SK-N-SH treated with all-trans-retinoic acid at 6 μM for 48 hours (cell line): ENCODE measurements at regions not wholly inside any gene's neighbourhood (a gene's known extent, or its start where the extent isn't known, plus 50 kb on each side); places are given as distances from the start of the nearest gene placed in this dataset.

ENCODE experiments used
- ATAC-seq: fragments of 200-7000 bp; cut with Tn5 transposase; 3 replicates; pipeline ENCODE4 v1.9.1; 2020; ENCODE audit warnings: mild to moderate bottlenecking, moderate library complexity
- ARNTL ChIP-seq: fragments of 450-650 bp; formaldehyde crosslinking; IDR thresholded peaks from 2 replicates; pipeline ENCODE4 v1.5.0; 2020; ENCODE audit warnings: low read depth, mild to moderate bottlenecking, moderate library complexity, borderline replicate concordance
- BACH2 ChIP-seq: fragments of 250-450 bp; sonication (Bioruptor Pico); IDR thresholded peaks from 2 replicates; pipeline ENCODE4 v1.9.0; 2021; ENCODE audit warnings: mild to moderate bottlenecking, borderline replicate concordance
- CSDC2 ChIP-seq: fragments of 250-450 bp; sonication (Bioruptor Pico); IDR thresholded peaks from 2 replicates; pipeline ENCODE4 v1.5.0; 2020; ENCODE audit warnings: mild to moderate bottlenecking, moderate library complexity
- GLIS3 ChIP-seq: fragments of 250-450 bp; sonication (Bioruptor Pico); IDR thresholded peaks from 2 replicates; pipeline ENCODE4 v1.5.0; 2020; ENCODE audit warnings: mild to moderate bottlenecking, moderate library complexity
- ISL1 ChIP-seq: fragments of 250-450 bp; sonication (Bioruptor Pico); IDR thresholded peaks from 2 replicates; pipeline ENCODE4 v2.1.2; 2022; ENCODE audit warnings: mild to moderate bottlenecking, moderate library complexity
- OSR1 ChIP-seq: fragments of 250-450 bp; sonication (Bioruptor Pico); IDR thresholded peaks from 2 replicates; pipeline ENCODE4 v1.8.0; 2022; ENCODE audit warnings: moderate library complexity, mild to moderate bottlenecking, inconsistent platforms
- PPARA ChIP-seq: fragments of 250-450 bp; sonication (Bioruptor Pico); IDR thresholded peaks from 2 replicates; pipeline ENCODE4 v1.5.0; 2020; ENCODE audit warnings: mild to moderate bottlenecking, borderline replicate concordance
- TOX ChIP-seq: fragments of 250-450 bp; sonication (Bioruptor Pico); IDR thresholded peaks from 2 replicates; pipeline ENCODE4 v1.8.0; 2021; ENCODE audit warnings: mild to moderate bottlenecking, moderate library complexity, borderline replicate concordance
- ZC3H10 ChIP-seq: fragments of 250-450 bp; sonication (Bioruptor Pico); IDR thresholded peaks from 2 replicates; pipeline ENCODE4 v1.5.1; 2021; ENCODE audit warnings: mild to moderate bottlenecking, moderate library complexity
- ZFP3 ChIP-seq: fragments of 250-450 bp; sonication (Bioruptor Pico); IDR thresholded peaks from 2 replicates; pipeline ENCODE4 v1.5.0; 2020; ENCODE audit warnings: mild to moderate bottlenecking, moderate library complexity
- ZNF565 ChIP-seq: fragments of 450-650 bp; formaldehyde crosslinking; conservative IDR thresholded peaks from 2 replicates; pipeline ENCODE4 v1.5.0; 2020; ENCODE audit warnings: low read depth, mild to moderate bottlenecking, moderate library complexity
- ZNF70 ChIP-seq: fragments of 450-650 bp; formaldehyde crosslinking; IDR thresholded peaks from 2 replicates; pipeline ENCODE4 v1.5.0; 2020; ENCODE audit warnings: mild to moderate bottlenecking, moderate library complexity
- ZNF8 ChIP-seq: fragments of 450-650 bp; formaldehyde crosslinking; IDR thresholded peaks from 2 replicates; pipeline ENCODE4 v1.5.0; 2020; ENCODE audit warnings: mild to moderate bottlenecking, moderate library complexity
- TF ChIP-seq, protein P1 (sequence below): fragments of 250-450 bp; sonication (Bioruptor Pico); IDR thresholded peaks from 2 replicates; pipeline ENCODE4 v1.5.1; 2020; ENCODE audit warnings: low read depth, mild to moderate bottlenecking, moderate library complexity
- TF ChIP-seq, protein P2 (sequence below): fragments of 250-450 bp; sonication (Bioruptor Pico); IDR thresholded peaks from 2 replicates; pipeline ENCODE4 v1.8.0; 2021; ENCODE audit warnings: low read depth, mild to moderate bottlenecking, moderate library complexity, borderline replicate concordance
- TF ChIP-seq, protein P3 (sequence below): fragments of 250-450 bp; sonication (Bioruptor Pico); IDR thresholded peaks from 2 replicates; pipeline ENCODE4 v1.5.0; 2020; ENCODE audit warnings: mild to moderate bottlenecking, moderate library complexity
- TF ChIP-seq, protein P4 (sequence below): fragments of 250-450 bp; sonication (Bioruptor Pico); IDR thresholded peaks from 2 replicates; pipeline ENCODE4 v1.8.0; 2020; ENCODE audit warnings: mild to moderate bottlenecking, moderate library complexity, borderline replicate concordance

DNA sequence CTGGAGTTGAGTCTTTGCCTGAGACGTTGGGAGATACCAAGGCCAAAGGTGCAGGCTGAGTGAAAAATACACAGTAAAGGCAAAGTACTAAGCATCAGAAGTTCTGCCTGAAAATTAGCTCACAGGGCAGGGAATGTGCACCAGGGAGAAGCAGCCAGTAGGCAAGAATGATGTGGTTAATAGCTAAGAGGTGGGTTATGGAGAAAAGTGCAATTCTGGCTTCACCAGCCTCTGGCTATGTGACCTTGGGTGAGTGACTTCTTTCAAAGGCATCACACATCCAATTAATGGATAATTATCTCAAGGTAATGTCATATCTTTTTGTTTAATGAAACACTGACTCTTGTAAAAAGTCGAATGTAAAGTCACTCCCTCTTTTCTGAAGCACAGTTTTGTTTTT lies 230.7 kb upstream of the FGGY start:
- no peak for TF ChIP-seq CSDC2 (CRISPR knock-in tag)
- TF ChIP-seq ZNF565 (CRISPR knock-in tag) = no peak
- no peak for ATAC-seq

DNA sequence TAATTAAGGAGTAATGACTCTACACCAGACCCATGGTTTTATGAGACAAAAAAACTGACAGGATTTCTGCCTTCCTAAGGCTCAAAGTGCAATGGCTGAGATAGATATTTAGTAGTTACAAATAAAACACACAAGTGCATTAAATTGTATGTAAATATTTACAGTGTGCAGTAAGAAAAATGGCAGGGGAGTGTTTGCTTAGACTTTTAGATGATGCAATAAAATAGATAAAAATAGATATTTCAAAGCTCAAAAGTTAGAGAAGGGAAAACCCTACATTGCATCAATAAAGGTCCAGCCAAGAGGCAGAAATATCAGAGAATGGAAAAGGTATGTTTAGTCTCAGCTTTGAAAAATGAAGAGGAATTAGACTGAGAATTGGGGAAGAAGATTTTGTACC lies 226.3 kb upstream of the FGGY start:
- no peak for ATAC-seq
- no peak for TF ChIP-seq GLIS3 (CRISPR knock-in tag)
- TF ChIP-seq BACH2 = no peak
- TF ChIP-seq ZC3H10 = no peak
- TF ChIP-seq ARNTL = no peak
- no peak for TF ChIP-seq PPARA
- no peak for TF ChIP-seq ISL1 (CRISPR knock-in tag)
- no peak for TF ChIP-seq TOX (CRISPR knock-in tag)
- TF ChIP-seq OSR1 (CRISPR knock-in tag) = no peak
- TF ChIP-seq CSDC2 (CRISPR knock-in tag) = no peak

DNA sequence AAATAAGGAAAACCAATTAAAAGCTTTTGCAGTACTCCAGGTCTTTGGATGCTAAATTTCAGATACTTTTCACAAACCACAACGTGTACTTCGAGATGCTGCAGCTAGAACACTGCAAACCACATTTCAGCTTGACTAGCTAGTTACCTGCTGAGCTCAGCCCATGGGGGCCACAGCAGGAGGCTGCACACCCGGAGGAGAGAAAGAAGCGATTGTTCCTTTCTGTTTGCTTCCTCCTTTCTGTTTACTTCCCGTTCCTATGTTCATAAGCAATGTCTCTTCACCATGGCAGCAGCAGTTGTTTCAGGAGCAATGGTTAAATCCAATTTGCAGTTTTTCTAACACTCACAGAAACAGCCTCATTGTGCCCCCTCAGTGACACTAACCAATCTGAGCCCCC lies 225.6 kb upstream of the FGGY start:
- TF ChIP-seq BACH2 (no peak), TOX (CRISPR knock-in tag) (no peak), PPARA (no peak), ARNTL (no peak), ZNF70 (CRISPR knock-in tag) (no peak), GLIS3 (CRISPR knock-in tag) (no peak), ZC3H10 (no peak), ZNF8 (CRISPR knock-in tag) (no peak)
- TF ChIP-seq, protein P1, sequence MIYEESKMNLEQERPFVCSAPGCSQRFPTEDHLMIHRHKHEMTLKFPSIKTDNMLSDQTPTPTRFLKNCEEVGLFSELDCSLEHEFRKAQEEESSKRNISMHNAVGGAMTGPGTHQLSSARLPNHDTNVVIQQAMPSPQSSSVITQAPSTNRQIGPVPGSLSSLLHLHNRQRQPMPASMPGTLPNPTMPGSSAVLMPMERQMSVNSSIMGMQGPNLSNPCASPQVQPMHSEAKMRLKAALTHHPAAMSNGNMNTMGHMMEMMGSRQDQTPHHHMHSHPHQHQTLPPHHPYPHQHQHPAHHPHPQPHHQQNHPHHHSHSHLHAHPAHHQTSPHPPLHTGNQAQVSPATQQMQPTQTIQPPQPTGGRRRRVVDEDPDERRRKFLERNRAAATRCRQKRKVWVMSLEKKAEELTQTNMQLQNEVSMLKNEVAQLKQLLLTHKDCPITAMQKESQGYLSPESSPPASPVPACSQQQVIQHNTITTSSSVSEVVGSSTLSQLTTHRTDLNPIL (CRISPR knock-in tag) = no peak
- TF ChIP-seq, protein P2, sequence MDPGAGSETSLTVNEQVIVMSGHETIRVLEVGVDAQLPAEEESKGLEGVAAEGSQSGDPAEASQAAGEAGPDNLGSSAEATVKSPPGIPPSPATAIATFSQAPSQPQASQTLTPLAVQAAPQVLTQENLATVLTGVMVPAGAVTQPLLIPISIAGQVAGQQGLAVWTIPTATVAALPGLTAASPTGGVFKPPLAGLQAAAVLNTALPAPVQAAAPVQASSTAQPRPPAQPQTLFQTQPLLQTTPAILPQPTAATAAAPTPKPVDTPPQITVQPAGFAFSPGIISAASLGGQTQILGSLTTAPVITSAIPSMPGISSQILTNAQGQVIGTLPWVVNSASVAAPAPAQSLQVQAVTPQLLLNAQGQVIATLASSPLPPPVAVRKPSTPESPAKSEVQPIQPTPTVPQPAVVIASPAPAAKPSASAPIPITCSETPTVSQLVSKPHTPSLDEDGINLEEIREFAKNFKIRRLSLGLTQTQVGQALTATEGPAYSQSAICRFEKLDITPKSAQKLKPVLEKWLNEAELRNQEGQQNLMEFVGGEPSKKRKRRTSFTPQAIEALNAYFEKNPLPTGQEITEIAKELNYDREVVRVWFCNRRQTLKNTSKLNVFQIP (CRISPR knock-in tag) = no peak
- TF ChIP-seq, protein P3, sequence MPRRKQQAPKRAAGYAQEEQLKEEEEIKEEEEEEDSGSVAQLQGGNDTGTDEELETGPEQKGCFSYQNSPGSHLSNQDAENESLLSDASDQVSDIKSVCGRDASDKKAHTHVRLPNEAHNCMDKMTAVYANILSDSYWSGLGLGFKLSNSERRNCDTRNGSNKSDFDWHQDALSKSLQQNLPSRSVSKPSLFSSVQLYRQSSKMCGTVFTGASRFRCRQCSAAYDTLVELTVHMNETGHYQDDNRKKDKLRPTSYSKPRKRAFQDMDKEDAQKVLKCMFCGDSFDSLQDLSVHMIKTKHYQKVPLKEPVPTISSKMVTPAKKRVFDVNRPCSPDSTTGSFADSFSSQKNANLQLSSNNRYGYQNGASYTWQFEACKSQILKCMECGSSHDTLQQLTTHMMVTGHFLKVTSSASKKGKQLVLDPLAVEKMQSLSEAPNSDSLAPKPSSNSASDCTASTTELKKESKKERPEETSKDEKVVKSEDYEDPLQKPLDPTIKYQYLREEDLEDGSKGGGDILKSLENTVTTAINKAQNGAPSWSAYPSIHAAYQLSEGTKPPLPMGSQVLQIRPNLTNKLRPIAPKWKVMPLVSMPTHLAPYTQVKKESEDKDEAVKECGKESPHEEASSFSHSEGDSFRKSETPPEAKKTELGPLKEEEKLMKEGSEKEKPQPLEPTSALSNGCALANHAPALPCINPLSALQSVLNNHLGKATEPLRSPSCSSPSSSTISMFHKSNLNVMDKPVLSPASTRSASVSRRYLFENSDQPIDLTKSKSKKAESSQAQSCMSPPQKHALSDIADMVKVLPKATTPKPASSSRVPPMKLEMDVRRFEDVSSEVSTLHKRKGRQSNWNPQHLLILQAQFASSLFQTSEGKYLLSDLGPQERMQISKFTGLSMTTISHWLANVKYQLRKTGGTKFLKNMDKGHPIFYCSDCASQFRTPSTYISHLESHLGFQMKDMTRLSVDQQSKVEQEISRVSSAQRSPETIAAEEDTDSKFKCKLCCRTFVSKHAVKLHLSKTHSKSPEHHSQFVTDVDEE (CRISPR knock-in tag) = no peak
- no peak for ATAC-seq

DNA sequence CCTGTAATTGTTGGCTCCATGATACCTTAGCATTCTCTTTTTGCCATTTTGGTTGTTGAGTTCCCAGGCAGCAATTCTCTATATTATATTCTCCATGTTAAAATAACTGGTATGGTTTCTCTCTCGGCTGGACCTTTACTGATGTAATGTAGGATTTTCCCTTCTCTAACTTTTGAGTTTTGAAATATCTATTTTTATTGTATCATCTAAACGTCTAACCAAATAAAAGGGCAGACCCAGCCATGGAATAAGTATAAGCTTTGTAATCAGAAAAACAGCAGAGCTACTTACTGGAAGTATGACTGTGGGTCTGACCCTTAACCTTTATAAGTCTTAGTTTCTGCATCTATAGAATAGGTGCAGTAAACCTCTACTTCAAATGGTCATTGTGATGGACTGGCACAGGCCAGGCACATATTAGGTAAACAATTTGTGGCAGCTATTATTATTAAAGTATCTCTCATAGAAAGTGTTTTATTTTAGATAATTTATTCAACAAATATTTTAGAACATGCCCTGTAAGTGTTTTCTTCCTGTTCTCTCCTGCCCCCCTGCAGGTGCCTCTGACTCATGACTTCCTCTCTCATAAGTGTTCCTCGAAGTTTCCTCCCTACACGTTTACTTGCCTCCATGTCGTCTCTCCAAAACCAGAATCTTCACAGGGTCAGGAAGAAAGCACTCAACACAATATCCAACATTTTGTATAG lies 224.9 kb upstream of the FGGY start:
- ATAC-seq = no peak
- TF ChIP-seq PPARA (no peak), GLIS3 (CRISPR knock-in tag) (no peak), ZNF565 (CRISPR knock-in tag) (no peak), ZFP3 (CRISPR knock-in tag) (no peak), TOX (CRISPR knock-in tag) (no peak), ZC3H10 (no peak), OSR1 (CRISPR knock-in tag) (no peak)
- TF ChIP-seq, protein P3 (CRISPR knock-in tag) = no peak
- TF ChIP-seq, protein P4, sequence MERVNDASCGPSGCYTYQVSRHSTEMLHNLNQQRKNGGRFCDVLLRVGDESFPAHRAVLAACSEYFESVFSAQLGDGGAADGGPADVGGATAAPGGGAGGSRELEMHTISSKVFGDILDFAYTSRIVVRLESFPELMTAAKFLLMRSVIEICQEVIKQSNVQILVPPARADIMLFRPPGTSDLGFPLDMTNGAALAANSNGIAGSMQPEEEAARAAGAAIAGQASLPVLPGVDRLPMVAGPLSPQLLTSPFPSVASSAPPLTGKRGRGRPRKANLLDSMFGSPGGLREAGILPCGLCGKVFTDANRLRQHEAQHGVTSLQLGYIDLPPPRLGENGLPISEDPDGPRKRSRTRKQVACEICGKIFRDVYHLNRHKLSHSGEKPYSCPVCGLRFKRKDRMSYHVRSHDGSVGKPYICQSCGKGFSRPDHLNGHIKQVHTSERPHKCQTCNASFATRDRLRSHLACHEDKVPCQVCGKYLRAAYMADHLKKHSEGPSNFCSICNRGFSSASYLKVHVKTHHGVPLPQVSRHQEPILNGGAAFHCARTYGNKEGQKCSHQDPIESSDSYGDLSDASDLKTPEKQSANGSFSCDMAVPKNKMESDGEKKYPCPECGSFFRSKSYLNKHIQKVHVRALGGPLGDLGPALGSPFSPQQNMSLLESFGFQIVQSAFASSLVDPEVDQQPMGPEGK (CRISPR knock-in tag) = no peak
- TF ChIP-seq, protein P1 (CRISPR knock-in tag) = no peak
